ENCODE measurements at regions not wholly inside any gene's neighbourhood (a gene's known extent, or its start where the extent isn't known, plus 50 kb on each side); places are given as distances from the start of the nearest gene placed in this dataset.

GRCh38 chr1:115412733-115413132, 74.7 kb upstream of the NGF start:
- DNase-seq: no peak

GRCh38 chr1:115412286-115412685, 74.2 kb upstream of the NGF start:
- no peak for DNase-seq

GRCh38 chr1:115411371-115412063, 73.5 kb upstream of the NGF start:
- no peak for DNase-seq

- DNase-seq: peak; percentile 50
Observed at GRCh38 chr1:115409094-115410015, 71.3 kb upstream of the NGF start.

GRCh38 chr1:115408533-115408932, 70.5 kb upstream of the NGF start:
- no peak for DNase-seq

- no peak for DNase-seq
Observed at GRCh38 chr1:115404911-115405310, 66.9 kb upstream of the NGF start.

GRCh38 chr1:115402753-115403184, 64.7 kb upstream of the NGF start:
- DNase-seq: no peak

GRCh38 chr1:115401676-115402075, 63.6 kb upstream of the NGF start:
- DNase-seq: no peak

GRCh38 chr1:115400891-115401290, 62.8 kb upstream of the NGF start:
- no peak for DNase-seq

GRCh38 chr1:115400426-115400825, 62.4 kb upstream of the NGF start:
- DNase-seq: no peak

- DNase-seq: no peak
Observed at GRCh38 chr1:115398745-115399144, 60.7 kb upstream of the NGF start.
